Activated T-cell treated with anti-CD3 and anti-CD28 coated beads, Interleukin-2, amount 50 U/mL, for 24 hours (primary cell): ENCODE measurements at regions not wholly inside any gene's neighbourhood (a gene's known extent, or its start where the extent isn't known, plus 50 kb on each side); places are given as distances from the start of the nearest gene placed in this dataset.

Experiments used
- DNase-seq: peaks from one replicate; pipeline ENCODE4 v3.0.0-alpha.2; 2020
- H3K27ac Mint-ChIP-seq: 2 replicates; pipeline ENCODE4 v1.8.0; 2020; ENCODE audit warnings: mild to moderate bottlenecking, mixed read lengths
- H3K27me3 Mint-ChIP-seq: 2 replicates; pipeline ENCODE4 v1.8.0; 2020; ENCODE audit warnings: mixed read lengths
- H3K36me3 Mint-ChIP-seq: 2 replicates; pipeline ENCODE4 v1.8.0; 2020; ENCODE audit warnings: low read depth, mixed read lengths
- H3K4me1 Mint-ChIP-seq: 2 replicates; pipeline ENCODE4 v1.8.0; 2020; ENCODE audit warnings: low read depth, mixed read lengths
- H3K4me3 Mint-ChIP-seq: 2 replicates; pipeline ENCODE4 v1.8.0; 2020; ENCODE audit warnings: mild to moderate bottlenecking, moderate library complexity, mixed read lengths
- H3K9me3 Mint-ChIP-seq: 2 replicates; pipeline ENCODE4 v1.8.0; 2020; ENCODE audit warnings: mixed read lengths

DNA sequence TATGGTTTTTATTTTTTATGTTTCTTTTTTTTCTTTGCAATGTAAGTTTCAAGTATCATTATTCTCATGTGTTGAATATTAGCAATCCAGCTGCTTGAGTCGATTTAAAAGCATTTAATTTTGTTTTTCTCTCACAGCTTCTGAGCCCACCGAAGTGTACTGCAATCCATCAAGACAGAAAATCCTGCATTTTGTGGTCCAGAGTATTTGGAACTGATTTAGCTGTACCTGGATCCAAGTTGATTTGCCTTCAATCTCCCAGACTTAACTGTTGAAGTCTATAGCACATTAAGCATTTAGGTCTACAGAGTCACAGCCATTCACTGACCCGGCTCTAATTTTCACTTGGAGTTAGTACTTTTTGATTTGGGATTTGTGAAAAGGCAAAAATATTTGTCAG lies 622.9 kb upstream of the ADAMTS5 start:
- DNase-seq, result no peak
- no peak overlapping the region for H3K27ac Mint-ChIP-seq

DNA sequence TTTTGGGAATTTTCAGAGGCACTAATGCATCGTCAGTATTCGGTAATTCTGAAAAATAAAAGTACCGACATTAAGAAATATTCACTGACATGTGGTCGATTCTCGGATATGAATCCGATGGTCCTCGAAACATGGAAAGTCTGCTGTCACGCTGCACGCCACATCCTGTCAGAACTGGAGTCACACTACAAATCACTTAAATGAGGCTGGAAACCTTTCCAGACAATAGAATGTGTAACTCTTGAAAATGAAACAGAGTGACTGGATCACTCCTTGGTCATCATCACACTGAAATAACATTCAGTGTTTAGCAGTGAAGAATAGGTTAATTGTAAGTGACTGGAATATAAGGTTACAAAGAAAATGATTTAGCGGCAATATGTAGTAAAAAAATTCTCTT lies 620.1 kb upstream of the ADAMTS5 start:
- H3K4me1 Mint-ChIP-seq, result no peaks in the 10 kb centered on the region
- DNase-seq, result no peak
- no peak overlapping the region for H3K4me3 Mint-ChIP-seq
- H3K9me3 Mint-ChIP-seq, result peaks cover 6% of the 10 kb centered on the region
- H3K36me3 Mint-ChIP-seq, result no peaks in the 10 kb centered on the region
- H3K27me3 Mint-ChIP-seq, result no peaks in the 10 kb centered on the region
- no peak overlapping the region for H3K27ac Mint-ChIP-seq

More for the DNA sequence above, 622.9 kb upstream of the ADAMTS5 start:
- peaks cover 3% of the 10 kb centered on the region for H3K9me3 Mint-ChIP-seq
- no peaks in the 10 kb centered on the region for H3K36me3 Mint-ChIP-seq
- H3K4me3 Mint-ChIP-seq, result no peak overlapping the region
- H3K27me3 Mint-ChIP-seq, result no peaks in the 10 kb centered on the region
- H3K4me1 Mint-ChIP-seq, result no peaks in the 10 kb centered on the region

DNA sequence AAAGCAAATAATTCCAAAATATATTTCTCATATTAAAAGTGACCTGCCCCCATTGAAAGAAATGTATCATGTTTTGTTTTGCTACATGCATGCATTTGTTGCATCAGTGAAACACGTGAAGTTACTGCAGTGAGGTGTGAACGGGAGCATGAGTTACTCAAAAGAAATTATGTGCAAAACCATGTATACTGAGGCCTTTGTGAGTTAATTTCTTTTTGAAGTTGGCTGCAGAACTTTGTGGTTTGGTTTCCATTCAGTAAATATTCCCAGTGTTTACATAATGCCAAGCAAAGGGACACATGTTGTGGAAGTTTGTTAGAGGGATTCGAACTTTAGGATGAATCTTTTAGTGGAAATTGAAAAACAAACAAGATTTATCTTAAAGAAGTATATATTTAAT lies 619.4 kb upstream of the ADAMTS5 start:
- Mint-ChIP-seq H3K4me3 (no peak overlapping the region), H3K27me3 (no peaks in the 10 kb centered on the region), H3K9me3 (peaks cover 6% of the 10 kb centered on the region), H3K4me1 (no peaks in the 10 kb centered on the region), H3K27ac (no peak overlapping the region), H3K36me3 (no peaks in the 10 kb centered on the region)
- DNase-seq, result no peak

DNA sequence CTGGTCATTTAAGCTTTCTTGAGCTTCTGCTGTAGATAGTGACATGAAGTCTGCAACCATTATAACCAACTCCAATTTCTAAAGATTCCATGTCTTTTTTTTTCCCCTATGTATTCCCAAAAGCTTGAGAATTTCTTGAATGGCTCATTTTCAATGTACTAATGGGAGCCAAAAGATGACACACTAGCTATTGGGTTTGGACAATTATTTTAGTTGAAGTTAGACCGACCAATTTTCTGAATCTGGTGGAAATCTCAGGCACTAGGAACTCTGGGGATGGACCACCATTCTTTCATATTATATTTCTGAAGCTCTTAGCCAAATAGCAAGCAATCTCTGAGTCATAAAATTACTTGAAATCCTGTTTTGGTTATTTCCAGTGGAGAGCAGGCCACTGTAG lies 617.4 kb upstream of the ADAMTS5 start:
- no peaks in the 10 kb centered on the region for H3K4me1 Mint-ChIP-seq
- H3K27me3 Mint-ChIP-seq, result no peaks in the 10 kb centered on the region
- H3K36me3 Mint-ChIP-seq, result no peaks in the 10 kb centered on the region
- H3K9me3 Mint-ChIP-seq, result peaks cover 5% of the 10 kb centered on the region
- no peak overlapping the region for H3K4me3 Mint-ChIP-seq
- no peak for DNase-seq
- H3K27ac Mint-ChIP-seq, result no peak overlapping the region

DNA sequence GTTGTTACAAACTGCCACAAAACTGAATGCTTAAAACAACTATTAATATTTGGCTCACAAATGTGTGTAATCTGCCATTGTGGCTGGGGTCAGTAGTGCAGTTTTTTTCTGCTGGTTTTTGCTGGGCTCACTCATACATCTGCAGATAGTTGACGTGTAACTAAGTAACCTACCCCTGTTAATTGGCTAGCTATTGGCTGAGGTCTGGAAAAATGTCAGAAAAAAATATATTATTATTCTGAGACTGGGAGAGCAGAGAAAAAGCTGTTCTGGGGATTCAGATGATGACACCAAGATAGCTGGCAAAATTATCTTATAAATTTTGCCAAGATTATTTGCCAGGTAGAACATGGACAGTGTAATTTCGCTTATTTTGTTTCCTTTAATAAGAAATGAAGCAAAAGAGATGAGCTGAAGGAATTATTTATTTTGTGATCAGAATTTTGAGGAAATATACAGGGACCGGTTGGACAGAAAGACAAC lies 616.1 kb upstream of the ADAMTS5 start:
- no peaks in the 10 kb centered on the region for H3K4me1 Mint-ChIP-seq
- no peaks in the 10 kb centered on the region for H3K36me3 Mint-ChIP-seq
- H3K9me3 Mint-ChIP-seq, result peaks cover 9% of the 10 kb centered on the region
- no peaks in the 10 kb centered on the region for H3K27me3 Mint-ChIP-seq
- no peak overlapping the region for H3K4me3 Mint-ChIP-seq
- no peak for DNase-seq
- H3K27ac Mint-ChIP-seq, result no peak overlapping the region

DNA sequence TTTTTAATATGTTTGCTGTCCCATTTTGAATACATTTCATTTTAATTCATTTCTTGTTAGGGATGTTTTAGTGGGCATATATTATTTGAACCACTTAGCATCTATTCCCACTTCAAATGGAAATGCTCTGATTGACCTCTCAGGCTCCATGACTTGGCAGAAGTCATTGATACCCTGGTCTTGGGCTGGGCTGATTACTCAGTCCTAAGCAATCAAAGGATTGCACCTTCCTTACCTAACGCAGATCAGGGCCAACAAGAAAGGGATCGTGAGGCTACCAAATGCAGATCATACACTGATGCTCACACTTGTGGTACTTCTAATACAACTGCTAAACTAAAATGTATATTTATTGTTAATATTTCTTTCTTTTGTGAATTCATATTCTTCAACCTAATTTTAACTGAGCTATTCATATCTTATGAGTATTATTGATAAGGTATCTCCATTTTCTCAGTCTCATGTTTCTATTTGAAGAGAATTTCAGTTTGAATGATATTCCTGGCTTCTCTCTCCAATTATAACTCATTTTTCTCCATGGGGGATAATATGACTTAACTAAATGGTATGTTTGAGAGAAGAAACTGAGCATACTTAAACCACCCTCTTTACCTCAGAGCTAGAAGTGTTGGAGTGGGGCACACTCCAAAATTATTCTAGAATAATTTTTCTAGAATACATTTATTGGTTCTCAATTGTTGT lies 615.5 kb upstream of the ADAMTS5 start:
- no peaks in the 10 kb centered on the region for H3K27me3 Mint-ChIP-seq
- H3K4me1 Mint-ChIP-seq, result no peaks in the 10 kb centered on the region
- DNase-seq, result no peak
- H3K4me3 Mint-ChIP-seq, result no peak overlapping the region
- H3K27ac Mint-ChIP-seq, result no peak overlapping the region
- H3K9me3 Mint-ChIP-seq, result peaks cover 9% of the 10 kb centered on the region
- H3K36me3 Mint-ChIP-seq, result no peaks in the 10 kb centered on the region

DNA sequence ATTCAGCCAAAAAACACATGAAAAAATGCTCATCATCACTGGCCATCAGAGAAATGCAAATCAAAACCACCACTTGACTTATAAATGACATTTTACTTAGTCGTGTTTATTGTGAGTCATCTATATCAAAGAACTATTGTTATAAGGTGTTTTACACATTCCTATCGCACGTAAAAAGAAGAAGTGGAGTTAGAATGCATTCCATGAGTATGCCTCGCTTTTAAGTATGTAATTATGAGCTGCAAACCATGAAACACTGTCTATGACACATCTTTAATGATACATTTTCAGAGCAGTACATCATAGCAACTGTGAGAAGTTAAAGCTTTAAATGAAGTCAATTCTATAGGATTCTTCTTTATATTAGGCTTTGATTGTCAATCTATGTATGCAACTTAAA lies 614.3 kb upstream of the ADAMTS5 start:
- Mint-ChIP-seq H3K9me3 (peaks cover 9% of the 10 kb centered on the region), H3K27me3 (no peaks in the 10 kb centered on the region), H3K36me3 (no peaks in the 10 kb centered on the region), H3K4me1 (no peaks in the 10 kb centered on the region), H3K4me3 (no peak overlapping the region), H3K27ac (no peak overlapping the region)
- DNase-seq, result no peak

DNA sequence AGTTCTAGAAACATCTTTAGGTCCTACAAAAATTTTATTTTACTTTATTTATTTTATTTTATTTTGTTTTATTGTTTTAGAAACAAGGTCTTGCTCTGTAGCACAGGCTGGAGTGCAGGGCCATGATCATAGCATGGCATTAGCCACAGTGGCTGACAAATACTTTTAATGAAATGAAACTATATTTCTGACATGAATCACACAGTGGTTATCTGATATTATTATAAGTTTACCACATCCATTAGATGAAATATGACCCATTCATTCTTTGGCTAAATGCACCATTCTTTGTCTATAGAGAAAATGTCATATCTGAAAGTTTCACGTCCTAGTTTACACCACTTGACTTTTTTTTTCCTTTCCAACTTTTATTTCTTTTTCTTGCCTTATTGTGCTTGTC lies 613.4 kb upstream of the ADAMTS5 start:
- H3K4me1 Mint-ChIP-seq, result no peaks in the 10 kb centered on the region
- DNase-seq, result no peak
- H3K27ac Mint-ChIP-seq, result no peak overlapping the region
- H3K4me3 Mint-ChIP-seq, result no peak overlapping the region
- no peaks in the 10 kb centered on the region for H3K27me3 Mint-ChIP-seq
- H3K36me3 Mint-ChIP-seq, result no peaks in the 10 kb centered on the region
- H3K9me3 Mint-ChIP-seq, result peaks cover 9% of the 10 kb centered on the region

DNA sequence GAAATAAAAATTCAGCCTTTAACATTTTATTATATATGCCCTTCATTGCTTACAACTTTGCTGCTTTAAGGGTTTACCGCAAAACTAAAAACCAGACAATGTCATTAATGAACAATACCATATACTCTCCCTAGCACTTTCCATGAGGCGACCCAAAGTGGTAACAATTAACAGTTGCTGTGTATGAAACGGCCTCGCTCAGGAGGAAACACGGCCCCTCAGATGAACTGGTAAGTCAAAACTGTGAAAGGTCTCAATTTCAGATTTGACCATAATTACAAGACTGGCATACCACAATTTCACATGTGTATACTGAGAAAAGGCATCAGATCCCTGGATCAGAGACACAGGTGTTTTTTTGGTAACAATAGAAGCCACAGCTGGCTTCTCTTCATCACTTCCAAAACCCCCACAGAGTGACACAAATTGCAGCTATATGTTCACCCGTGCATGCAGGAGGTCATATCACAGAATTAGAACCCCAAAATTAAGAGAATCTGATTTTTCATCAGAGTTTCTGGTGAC lies 611.9 kb upstream of the ADAMTS5 start:
- Mint-ChIP-seq H3K27ac (no peak overlapping the region), H3K4me1 (no peaks in the 10 kb centered on the region)

DNA sequence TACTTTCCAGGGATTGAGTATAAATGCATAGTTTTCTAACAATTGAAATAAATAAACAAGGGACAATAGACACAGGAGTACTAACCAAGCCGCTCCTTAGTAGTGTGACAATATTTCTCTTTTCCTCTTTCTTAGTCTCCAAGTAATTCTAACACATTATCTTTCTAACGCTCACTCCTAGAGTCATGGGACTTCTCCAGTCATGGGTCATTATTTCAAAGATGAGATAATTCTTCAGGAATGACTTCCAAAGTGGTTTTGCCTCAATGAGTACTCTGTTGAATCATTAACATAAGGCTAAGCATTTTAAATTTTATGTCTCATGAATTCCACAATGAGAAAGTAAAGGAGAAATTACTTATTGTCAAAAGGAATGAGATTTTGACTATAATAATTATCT lies 605.8 kb upstream of the ADAMTS5 start:
- H3K4me1 Mint-ChIP-seq, result no peaks in the 10 kb centered on the region
- H3K27ac Mint-ChIP-seq, result no peak overlapping the region
- H3K36me3 Mint-ChIP-seq, result no peaks in the 10 kb centered on the region

More for the DNA sequence above, 611.9 kb upstream of the ADAMTS5 start:
- no peaks in the 10 kb centered on the region for H3K27me3 Mint-ChIP-seq
- peaks cover 5% of the 10 kb centered on the region for H3K9me3 Mint-ChIP-seq
- DNase-seq, result no peak
- no peak overlapping the region for H3K4me3 Mint-ChIP-seq
- no peaks in the 10 kb centered on the region for H3K36me3 Mint-ChIP-seq

DNA sequence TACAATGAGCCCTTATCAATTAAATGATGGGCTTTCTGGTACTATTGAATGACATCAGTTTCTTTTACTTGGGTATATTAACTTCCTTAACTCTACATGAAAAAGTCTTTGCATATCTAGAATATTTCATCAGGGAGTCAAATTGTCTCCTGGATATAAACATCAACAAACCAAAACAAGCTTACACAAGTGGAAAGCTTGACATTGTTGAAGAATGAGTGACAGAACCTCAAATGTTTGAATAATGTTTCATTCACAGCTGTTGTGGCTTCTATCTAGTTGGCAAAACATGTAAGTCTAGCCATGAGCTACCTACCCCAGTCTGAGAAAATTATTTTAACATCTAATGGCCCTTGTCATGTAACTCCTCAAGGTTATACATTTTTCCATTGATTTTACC lies 604.8 kb upstream of the ADAMTS5 start:
- no peaks in the 10 kb centered on the region for H3K9me3 Mint-ChIP-seq

More for the DNA sequence above, 605.8 kb upstream of the ADAMTS5 start:
- Mint-ChIP-seq H3K9me3 (no peaks in the 10 kb centered on the region), H3K27me3 (no peaks in the 10 kb centered on the region), H3K4me3 (no peak overlapping the region)
- DNase-seq, result no peak

DNA sequence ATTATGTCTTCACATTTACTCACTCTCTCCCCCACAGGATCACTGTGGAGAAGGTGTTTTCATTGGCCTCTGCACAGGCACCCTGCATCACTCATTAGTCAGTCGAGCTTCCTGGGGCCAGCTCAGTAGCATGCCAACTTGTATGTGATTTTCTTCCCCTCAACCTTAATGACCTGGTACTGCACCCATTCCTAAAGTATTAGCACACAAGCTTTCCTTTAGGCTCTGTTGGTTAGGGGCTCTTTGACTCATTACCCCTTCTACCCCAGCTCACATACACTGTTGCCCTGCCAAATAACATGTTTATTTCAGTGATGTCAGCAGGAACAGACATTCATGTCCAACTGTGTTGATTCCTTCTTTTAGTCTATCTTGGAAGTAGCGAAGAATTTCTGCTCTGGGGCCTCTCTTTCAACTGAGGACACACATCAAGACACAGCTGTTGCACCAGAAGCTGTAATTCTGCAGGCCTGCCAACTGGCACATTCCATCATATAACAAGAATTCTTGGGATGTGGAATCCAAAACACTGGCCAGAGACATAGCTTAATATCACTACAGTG lies 603.5 kb upstream of the ADAMTS5 start:
- Mint-ChIP-seq H3K27ac (no peak overlapping the region), H3K4me3 (no peak overlapping the region), H3K36me3 (no peaks in the 10 kb centered on the region), H3K9me3 (no peaks in the 10 kb centered on the region), H3K27me3 (no peaks in the 10 kb centered on the region), H3K4me1 (no peaks in the 10 kb centered on the region)
- no peak for DNase-seq

More for the DNA sequence above, 604.8 kb upstream of the ADAMTS5 start:
- H3K27ac Mint-ChIP-seq, result no peak overlapping the region
- no peak overlapping the region for H3K4me3 Mint-ChIP-seq
- no peaks in the 10 kb centered on the region for H3K4me1 Mint-ChIP-seq
- no peak for DNase-seq
- H3K27me3 Mint-ChIP-seq, result no peaks in the 10 kb centered on the region
- H3K36me3 Mint-ChIP-seq, result no peaks in the 10 kb centered on the region

DNA sequence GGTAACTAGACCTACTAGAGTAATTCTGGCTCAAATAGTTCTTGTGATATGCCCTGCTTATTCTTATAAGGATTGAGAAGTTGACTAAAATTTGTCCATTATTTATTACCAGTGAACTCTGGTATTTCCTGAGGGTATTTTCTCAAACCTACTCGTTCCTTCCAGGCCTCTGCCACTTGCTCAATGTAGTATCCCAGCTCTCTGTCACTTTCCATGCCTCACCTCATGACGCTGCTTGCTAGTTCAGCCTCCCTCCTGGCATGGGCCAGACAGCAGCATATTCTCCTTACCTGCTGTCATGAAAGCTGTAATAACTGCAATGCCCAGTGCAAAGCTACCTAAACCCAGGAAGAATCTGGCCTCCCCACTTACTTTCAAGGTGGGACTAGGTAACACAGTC lies 602.9 kb upstream of the ADAMTS5 start:
- Mint-ChIP-seq H3K27me3 (no peaks in the 10 kb centered on the region), H3K4me3 (no peak overlapping the region), H3K27ac (no peak overlapping the region), H3K9me3 (no peaks in the 10 kb centered on the region), H3K4me1 (no peaks in the 10 kb centered on the region), H3K36me3 (no peaks in the 10 kb centered on the region)
- no peak for DNase-seq

DNA sequence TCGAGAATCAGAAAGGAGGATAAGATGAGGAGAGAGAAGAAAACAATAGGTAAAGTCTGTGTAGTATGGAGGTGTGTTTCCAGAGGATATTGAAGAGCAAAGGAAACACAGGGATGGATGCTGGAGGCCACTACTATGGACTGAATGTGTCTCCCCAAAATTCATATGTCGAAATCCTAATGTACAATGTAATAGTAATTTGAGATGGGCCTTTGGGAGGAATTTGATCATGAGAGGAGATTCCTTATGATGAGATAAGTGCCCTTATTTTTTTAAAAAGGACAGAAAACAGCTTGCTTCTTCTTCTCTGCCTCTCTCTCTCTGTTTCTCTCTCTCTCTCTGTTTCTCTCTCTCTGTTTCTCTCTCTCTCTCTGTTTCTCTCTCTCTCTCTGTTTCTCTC lies 602.2 kb upstream of the ADAMTS5 start:
- no peaks in the 10 kb centered on the region for H3K36me3 Mint-ChIP-seq
- no peak overlapping the region for H3K27ac Mint-ChIP-seq
- H3K9me3 Mint-ChIP-seq, result no peaks in the 10 kb centered on the region
- no peaks in the 10 kb centered on the region for H3K4me1 Mint-ChIP-seq
- H3K4me3 Mint-ChIP-seq, result no peak overlapping the region
- DNase-seq, result no peak
- H3K27me3 Mint-ChIP-seq, result no peaks in the 10 kb centered on the region

DNA sequence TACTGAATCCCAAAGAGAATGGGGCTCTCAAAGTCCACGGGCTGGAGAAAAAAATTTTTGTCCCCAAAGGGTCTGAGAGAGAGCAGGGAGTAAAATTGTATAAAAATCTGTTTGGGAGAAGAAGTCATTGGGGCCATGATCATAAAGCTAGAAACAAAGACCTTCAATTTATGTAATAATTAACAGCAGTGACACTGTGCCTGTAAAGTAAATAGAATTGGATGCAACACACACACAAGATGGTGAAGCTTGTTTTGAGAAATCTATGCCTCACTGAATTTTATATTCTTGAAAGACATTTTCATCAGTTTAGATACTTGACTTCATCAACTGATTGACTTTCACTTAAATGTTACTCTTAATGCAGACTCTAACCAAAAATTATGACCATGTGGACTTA lies 600.5 kb upstream of the ADAMTS5 start:
- no peaks in the 10 kb centered on the region for H3K9me3 Mint-ChIP-seq
- H3K27ac Mint-ChIP-seq, result no peak overlapping the region
- H3K27me3 Mint-ChIP-seq, result no peaks in the 10 kb centered on the region
- H3K4me1 Mint-ChIP-seq, result no peaks in the 10 kb centered on the region
- H3K36me3 Mint-ChIP-seq, result no peaks in the 10 kb centered on the region
- no peak for DNase-seq
- H3K4me3 Mint-ChIP-seq, result no peak overlapping the region
